ENCODE measurements at regions not wholly inside any gene's neighbourhood (a gene's known extent, or its start where the extent isn't known, plus 50 kb on each side); places are given as distances from the start of the nearest gene placed in this dataset.

DNA sequence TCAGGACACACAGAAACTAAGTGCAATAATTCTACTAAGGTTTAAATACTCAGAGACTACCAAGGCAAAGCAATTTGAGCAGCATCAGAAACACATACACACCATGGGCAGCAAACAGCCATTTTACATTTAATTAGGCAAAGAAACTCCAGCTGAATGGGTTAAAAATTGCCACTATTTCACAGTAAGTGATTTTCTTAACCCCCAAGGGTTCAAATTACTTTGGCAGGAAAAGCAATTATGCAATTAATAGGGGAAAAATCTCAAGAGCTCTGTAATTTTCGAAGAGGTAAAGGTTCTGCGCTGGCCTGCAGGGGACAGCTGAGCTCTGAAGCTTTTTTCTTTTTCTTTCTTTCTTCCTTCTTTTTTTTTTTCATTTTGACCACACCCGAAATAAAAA, 206.2 kb upstream of the RRP15 start:
- DNase-seq (ENCODE audit: low read depth): no peak
- no peak overlapping the region for H3K4me3 ChIP-seq (ENCODE audit: low read length)
- TF ChIP-seq, protein P1, sequence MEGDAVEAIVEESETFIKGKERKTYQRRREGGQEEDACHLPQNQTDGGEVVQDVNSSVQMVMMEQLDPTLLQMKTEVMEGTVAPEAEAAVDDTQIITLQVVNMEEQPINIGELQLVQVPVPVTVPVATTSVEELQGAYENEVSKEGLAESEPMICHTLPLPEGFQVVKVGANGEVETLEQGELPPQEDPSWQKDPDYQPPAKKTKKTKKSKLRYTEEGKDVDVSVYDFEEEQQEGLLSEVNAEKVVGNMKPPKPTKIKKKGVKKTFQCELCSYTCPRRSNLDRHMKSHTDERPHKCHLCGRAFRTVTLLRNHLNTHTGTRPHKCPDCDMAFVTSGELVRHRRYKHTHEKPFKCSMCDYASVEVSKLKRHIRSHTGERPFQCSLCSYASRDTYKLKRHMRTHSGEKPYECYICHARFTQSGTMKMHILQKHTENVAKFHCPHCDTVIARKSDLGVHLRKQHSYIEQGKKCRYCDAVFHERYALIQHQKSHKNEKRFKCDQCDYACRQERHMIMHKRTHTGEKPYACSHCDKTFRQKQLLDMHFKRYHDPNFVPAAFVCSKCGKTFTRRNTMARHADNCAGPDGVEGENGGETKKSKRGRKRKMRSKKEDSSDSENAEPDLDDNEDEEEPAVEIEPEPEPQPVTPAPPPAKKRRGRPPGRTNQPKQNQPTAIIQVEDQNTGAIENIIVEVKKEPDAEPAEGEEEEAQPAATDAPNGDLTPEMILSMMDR (conservative IDR thresholded peaks at IDR 0.05; ENCODE audit: low read depth, low read length): no peak

- H3K4me3 ChIP-seq (ENCODE audit: low read length): no peak overlapping the region
- TF ChIP-seq, protein P1 (conservative IDR thresholded peaks at IDR 0.05; ENCODE audit: low read depth, low read length): no peak
- DNase-seq (ENCODE audit: low read depth): no peak
Observed at GRCh38 chr1:218079347-218079746, 205.7 kb upstream of the RRP15 start.

GRCh38 chr1:218079820-218080219, 205.3 kb upstream of the RRP15 start:
- no peak overlapping the region for H3K4me3 ChIP-seq (ENCODE audit: low read length)
- no peak for DNase-seq (ENCODE audit: low read depth)
- TF ChIP-seq, protein P1 (conservative IDR thresholded peaks at IDR 0.05; ENCODE audit: low read depth, low read length): no peak

GRCh38 chr1:218080863-218081262, 204.2 kb upstream of the RRP15 start:
- TF ChIP-seq, protein P1 (conservative IDR thresholded peaks at IDR 0.05; ENCODE audit: low read depth, low read length): no peak
- DNase-seq (ENCODE audit: low read depth): no peak
- no peak overlapping the region for H3K4me3 ChIP-seq (ENCODE audit: low read length)

GRCh38 chr1:218081358-218081757, 203.7 kb upstream of the RRP15 start:
- DNase-seq (ENCODE audit: low read depth): no peak
- TF ChIP-seq, protein P1 (conservative IDR thresholded peaks at IDR 0.05; ENCODE audit: low read depth, low read length): no peak

DNA sequence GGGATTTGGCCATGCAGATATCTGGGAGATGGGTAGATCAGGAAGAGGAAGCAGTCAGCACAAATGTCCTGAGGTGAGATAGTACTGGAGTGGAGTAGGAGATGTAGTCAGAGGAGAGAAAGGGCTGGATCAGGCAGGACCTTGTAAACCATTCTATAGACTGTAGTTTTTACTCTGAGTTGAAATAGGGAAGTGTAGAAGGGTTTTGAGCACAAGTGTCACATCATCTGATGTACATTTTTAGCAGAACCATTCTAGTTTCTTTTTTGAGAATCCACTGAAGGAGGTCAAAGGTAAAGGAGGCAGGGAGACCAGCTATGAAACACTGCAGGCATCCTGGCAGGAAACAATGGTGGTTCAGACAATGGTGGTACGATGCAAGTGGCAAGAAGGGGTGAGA, 194.6 kb upstream of the RRP15 start:
- TF ChIP-seq, protein P1 (conservative IDR thresholded peaks at IDR 0.05; ENCODE audit: low read depth, low read length): no peak
- no peak overlapping the region for H3K4me3 ChIP-seq (ENCODE audit: low read length)
- DNase-seq (ENCODE audit: low read depth): no peak

More at GRCh38 chr1:218081358-218081757, 203.7 kb upstream of the RRP15 start:
- H3K4me3 ChIP-seq (ENCODE audit: low read length): no peak overlapping the region

GRCh38 chr1:218101409-218101808, 183.7 kb upstream of the RRP15 start:
- no peak for DNase-seq (ENCODE audit: low read depth)
- no peak overlapping the region for H3K4me3 ChIP-seq (ENCODE audit: low read length)
- TF ChIP-seq, protein P1 (conservative IDR thresholded peaks at IDR 0.05; ENCODE audit: low read depth, low read length): no peak
